Activated CD4-positive, alpha-beta T cell treated with anti-CD3 and anti-CD28 coated beads, Interleukin-10, Interleukin-2, amounts not matched to agents 100 ng/mL and 50 ng/mL, durations not matched to agents 16 hours and 8 hours (primary cell): ENCODE measurements at regions not wholly inside any gene's neighbourhood (a gene's known extent, or its start where the extent isn't known, plus 50 kb on each side); places are given as distances from the start of the nearest gene placed in this dataset.
A peak's percentile ranks its signal among the peaks of the same experiment; 100 is the strongest.
"Not testable (repeated sequence)": the region's sequence is repeated elsewhere in the genome, so short reads cannot be mapped to it uniquely, and the experiment has no call there.

ENCODE experiments used
- DNase-seq: peaks from one replicate; pipeline ENCODE4 v3.0.0-alpha.2; 2020

DNA sequence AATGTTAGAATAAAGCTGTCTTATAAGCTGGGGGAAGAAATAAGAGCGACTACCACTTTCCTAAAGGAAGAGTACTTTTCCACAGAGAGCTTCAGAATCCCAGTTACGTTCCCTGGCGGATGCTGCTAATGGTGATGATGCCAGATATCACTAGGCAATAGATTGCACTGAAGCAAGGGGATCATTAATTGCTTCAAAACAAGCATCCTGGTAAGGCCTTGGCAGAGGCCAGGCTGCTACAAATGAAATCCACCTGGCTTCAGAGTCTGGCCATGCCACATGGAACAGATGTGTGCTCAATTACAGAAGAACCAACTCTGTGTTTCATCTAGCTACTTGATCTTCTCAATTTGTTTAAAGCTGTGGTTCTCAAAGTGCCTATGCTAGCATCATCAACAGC lies 129.2 kb upstream of the IL12A start:
- DNase-seq: no peak

DNA sequence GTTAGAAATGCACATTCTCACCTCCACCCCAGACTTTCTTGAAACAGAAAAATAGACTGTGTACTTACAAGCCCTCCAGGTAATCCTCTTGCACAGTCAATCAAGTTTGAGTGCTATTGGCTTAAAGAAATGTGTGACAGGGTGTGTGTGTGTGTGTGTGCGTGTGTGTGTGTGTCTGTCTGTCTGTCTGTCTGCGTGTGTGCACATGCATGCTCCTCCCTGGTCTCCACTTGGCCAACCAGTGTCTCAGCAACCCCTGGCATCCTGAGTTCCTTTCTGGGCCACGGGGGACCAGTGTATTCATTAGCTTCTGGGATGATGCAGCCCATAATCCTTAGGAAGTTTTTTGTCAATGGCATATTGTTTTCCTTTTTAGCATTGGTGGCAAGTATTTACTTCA lies 128.8 kb upstream of the IL12A start:
- no peak for DNase-seq

DNA sequence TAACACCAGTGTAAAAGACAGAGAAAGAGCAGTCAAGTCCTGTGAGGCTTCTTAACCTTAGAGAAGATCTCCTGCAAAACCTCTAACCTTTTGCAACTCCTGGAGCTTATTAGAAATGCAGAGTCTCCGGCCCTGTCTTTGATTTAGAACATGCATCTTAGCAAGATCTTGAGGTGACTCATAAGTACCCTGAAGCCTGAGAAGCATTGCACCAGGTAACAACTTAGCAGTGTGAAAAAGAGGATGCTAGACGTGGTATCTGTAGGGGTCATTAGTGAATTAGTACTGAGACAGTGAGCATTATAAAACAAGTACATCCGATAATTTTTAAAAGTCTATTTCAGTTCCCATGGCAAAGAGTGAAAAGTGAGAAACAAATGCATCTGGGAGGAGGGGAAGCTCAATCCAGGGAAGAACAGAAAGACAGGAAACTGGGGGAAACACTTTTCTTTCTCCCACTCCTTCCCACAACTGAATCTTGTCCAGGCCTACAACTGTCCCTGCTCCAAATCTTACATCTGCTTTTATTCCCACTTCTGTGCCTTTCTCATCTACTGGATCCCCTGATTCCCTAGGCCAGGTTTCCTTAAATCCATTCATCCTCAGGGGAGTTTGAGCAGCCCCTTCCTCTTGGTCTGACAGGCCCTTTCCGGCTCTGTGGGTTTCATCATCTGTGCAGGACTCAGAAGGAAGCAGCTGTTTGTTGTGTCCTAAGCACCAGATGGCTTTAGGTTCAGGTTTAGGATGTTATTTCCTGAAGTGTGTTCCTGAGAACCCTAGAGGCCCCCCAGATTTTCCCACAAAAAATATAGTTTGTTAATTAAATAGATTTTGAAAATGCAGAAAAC lies 128.1 kb upstream of the IL12A start:
- DNase-seq: peak; percentile 4

DNA sequence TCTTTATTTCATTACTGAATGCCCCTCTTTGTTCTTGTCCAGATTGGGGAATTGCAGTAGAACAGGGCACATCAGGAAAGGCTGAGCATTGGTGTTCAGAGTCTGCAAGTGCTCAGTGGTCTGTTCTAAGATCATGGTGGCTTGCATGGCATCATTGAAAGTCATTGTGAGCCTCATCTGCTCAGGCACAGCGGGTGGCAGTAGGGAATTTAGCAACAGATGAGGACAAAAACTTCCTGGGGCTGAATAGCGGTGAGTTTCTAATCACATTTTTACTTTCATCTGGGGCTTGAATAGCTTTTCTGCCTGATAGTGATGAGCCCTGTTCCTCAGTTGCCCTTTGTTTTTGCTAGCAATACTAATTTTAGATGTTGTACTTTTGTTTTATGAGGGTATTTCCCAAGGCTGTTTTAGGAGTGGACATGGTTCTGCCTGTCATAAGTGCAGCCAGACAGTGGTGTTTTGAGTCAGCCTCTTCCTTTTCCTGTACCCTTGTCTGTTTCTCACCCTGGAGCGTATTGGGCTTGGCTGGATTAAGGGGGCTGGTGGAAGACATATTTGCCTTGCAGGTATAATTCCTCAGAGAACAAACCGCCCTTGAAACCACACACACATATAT lies 127.2 kb upstream of the IL12A start:
- peak; percentile 28 for DNase-seq

DNA sequence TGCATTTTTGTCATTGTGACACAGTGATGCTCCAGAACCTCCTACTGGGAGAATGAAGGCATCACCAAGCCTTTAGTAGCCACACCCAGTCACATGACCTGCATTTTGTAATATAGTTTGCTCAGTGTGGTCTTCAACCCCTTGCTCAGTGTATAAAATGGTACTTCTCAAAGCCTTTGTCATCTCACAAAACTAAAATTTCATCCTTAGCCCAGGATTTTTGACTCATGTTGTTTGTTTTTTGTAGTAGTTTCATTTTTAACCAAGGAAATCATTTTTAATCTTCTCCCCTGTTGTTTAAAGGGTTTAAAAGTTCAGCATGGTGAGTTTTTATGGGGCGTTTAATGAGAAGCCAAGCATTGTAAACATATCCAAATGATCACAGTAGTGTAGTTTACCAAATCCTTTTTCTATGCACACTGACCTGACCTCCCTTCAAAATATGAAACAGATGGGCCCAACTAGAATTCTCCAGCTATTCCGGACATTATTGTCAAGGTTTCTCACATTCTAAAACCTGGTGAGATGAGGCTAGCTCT lies 123.5 kb upstream of the IL12A start:
- DNase-seq: no peak

DNA sequence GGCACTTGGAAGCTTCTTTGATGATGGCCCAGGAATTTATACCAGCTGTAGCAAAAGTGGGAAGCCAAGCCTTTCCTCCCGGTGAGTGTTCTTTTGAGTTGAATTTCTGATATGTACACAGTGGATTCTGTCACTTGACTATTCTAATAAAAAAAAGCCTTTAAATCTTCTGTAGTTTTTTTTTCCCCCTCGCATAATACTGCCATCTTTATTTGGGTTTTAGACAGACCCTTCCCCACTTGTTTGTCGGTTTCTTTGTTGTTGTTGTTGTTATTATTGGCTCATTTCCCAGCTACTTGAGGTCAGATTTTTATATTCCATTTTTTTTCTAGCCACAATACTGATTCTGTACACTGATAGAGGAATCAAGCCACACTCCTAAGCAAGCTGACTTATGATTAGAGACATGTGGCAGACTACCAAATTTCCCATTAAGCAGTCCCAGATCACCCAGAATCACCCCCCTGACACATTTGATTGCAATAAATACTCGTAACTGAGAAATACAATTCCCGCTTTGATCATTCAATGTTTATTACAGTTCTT lies 122.4 kb upstream of the IL12A start:
- DNase-seq: no peak

DNA sequence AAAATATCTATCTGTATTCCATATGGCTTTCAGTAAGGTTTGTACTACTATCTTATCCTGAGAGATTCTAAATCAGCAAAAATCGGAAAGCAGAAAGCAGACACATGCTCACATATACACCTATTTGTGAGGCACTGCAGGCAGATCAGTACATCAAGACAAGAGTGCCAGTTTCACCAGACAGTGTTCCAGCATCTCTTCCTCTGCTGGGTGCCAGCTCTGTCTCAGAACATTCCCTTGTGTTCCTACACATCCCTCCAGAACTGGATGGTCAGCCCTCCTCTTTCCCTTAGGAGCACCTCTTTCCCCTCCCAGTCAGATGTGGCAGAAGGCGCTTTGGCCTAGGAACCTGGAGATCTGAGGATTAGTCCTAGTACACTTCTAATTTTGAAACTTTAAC lies 121.3 kb upstream of the IL12A start:
- no peak for DNase-seq

DNA sequence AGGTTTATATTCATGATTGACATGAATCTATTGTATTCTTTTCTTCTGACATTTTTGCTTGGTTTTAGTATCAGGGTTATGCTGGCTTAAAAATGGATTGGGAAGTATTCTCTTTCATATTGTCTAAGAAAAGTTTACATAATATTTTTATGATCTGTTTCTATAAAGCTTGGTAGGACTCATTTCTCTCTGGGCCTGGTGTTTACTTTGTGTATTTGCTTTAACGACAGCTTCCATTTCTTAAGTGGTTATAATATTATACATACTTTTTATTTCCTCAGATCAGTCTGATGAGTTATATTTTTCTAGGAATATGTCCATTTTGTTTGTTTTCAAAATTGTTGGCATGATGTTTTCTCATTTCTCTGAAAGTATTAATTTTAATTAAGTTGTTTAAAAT lies 117.9 kb upstream of the IL12A start:
- DNase-seq: no peak

DNA sequence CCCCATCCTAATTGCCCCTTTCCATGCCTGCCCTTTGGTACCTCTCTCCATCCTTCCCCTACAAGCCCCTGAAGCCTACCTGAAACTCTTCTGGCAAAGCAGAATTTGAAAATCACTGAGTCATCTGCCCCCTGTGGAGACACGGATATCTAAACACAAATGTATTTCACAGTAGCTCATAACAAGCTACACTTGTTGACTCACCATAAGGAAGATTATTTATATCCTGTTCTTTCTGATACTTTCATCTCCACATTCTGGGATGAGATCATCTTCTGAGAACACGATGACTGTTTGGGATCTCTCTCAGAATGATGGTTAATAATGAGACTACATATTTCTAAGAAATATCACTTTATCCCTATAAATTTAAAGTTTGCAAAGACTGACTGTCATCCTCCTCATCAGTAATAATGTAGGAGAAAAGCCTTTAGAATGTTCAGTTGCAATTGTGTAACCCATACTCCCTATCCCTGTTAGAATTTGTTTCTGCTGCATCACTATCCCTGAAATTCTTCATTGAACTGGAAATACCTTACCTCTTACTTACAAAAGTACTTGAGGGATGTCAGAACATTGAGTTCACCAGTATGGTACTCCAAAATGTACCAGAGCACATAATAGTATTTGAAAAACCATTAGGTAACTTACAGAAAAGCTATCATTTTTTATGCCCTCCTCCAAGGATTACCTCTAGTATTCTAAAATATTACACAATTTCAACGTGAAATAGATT lies 116.1 kb upstream of the IL12A start:
- peak; percentile 23 for DNase-seq

DNA sequence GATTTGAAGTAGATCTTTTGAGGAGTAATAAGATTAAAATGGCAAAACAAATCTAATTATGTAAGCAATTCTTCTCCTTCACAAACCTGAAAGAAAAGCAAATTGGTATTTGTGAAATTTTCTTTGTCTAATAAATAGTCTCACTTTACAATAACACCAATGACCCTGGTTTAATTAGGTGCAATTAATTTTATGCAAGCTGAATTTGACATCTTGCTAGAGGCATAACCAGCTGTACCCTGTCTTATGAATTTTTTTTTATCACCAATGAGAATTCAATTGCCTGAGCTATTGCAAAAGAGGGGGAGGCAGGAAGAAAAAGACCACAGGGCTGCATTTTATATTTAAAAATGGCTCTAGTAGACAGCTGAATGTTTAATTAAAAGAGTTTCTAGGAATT lies 113.5 kb upstream of the IL12A start:
- DNase-seq: no peak

DNA sequence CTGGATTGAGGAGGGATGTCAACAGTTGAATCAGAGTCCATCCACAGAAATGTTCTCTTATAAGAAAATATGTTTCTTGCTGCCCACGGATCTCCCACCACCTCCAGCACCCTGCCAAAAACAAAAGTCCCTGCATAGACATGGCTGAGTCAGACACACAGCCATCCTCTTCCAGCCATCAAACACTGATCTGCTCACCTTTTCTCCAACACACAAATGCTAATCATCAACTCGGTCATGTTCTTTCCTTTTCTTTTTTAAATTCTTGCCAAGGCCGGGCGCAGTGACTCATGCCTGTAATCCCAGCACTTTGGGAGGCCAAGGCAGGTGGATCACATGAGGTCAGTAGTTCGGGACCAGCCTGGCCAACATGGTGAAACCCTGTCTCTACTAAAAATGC lies 110.7 kb upstream of the IL12A start:
- no peak for DNase-seq

DNA sequence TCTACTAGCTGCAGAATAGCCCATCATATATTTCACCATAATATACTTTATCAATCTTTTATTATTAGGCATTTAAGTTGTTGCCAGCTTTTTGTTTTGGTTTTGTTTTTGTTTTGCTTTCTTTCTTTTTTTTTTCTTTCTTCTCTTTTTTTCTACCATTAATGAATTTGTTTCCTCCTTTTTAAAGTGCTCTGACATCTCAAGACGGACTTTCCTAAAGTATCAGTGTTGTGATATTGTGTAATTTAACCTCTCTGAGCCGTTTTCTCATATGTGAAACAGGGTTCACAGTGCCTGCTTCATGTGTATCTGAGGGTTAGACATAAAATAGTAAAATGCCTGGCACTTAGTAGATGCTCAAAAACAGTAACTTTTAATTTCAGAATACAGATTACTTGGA lies 109.5 kb upstream of the IL12A start:
- no peak for DNase-seq

DNA sequence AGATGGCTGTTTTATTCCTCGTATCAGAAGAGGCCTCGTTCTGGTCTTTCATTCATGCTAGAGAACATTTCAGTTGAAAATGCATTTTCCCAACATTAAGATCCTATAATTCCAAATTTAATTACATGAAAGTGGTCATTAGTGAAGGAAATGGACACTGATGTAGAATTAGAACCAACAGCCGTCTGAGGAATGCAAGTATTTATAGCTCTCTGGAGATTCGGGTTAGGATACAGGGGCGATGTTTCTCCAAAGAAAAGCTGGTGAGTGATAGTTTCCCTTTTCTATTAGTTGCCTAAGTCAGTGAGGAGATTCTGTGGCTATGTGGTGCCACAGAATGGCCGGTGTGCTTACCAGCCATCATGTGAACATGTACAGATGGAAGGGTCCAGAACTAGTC lies 109.0 kb upstream of the IL12A start:
- no peak for DNase-seq

DNA sequence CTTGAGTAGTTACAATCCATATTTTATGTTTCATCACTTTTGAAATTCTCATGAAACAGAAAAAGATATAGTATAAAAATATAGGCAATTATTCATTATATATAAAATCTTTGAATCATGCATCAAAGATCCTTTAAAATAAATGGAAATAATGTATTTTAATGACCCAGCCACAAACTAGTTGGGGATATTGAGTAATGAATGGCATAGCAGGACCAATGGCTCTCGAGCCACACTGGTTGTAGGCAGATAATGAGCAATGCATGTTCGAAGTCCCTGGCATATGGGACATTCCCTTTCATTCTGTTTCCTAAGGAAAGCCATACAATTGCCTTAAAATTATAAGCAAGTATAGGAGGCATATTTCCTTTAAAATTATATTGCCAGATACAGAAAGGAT lies 107.4 kb upstream of the IL12A start:
- DNase-seq: no peak

DNA sequence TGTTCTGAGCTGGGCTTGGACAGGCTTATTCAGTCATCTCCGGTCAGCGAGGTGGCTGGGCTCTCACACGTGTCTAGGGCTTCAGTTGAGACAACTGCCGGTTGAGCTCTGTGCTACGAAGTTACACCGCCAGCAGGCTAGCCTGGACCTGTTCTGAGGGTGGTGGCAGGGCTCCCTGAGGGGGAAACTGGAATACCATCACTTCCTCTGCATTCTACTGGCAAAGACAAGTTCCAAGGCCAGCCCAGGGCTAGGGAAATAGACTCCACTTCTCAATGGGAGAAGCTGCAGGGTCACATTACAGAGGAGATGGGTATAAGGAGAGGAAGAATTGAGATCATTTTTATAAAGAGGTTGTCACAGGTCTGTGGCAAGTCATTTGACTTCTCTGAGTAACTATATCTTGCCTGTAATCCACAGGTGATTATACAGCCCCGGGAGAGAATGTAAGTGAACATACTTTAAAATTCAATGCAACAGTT lies 106.8 kb upstream of the IL12A start:
- no peak for DNase-seq

DNA sequence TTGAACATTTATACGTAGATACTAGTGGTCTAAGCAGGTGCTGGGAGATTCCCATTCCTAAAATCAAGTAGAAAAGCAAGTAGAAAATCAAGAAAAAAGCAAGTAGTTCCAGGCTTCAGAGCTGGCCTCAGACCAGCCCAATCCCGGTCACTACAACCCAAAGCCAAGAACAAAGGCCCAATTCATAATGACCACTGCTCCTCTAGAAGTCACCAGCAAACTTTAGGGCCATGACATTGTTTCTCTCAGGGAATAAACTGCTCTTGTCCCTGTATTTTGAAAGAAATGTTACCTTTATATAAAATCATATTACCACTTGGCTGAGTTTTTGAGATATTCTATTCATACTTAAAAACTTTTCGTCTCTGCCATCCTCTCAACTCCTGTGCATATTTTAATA lies 106.3 kb upstream of the IL12A start:
- DNase-seq: no peak

DNA sequence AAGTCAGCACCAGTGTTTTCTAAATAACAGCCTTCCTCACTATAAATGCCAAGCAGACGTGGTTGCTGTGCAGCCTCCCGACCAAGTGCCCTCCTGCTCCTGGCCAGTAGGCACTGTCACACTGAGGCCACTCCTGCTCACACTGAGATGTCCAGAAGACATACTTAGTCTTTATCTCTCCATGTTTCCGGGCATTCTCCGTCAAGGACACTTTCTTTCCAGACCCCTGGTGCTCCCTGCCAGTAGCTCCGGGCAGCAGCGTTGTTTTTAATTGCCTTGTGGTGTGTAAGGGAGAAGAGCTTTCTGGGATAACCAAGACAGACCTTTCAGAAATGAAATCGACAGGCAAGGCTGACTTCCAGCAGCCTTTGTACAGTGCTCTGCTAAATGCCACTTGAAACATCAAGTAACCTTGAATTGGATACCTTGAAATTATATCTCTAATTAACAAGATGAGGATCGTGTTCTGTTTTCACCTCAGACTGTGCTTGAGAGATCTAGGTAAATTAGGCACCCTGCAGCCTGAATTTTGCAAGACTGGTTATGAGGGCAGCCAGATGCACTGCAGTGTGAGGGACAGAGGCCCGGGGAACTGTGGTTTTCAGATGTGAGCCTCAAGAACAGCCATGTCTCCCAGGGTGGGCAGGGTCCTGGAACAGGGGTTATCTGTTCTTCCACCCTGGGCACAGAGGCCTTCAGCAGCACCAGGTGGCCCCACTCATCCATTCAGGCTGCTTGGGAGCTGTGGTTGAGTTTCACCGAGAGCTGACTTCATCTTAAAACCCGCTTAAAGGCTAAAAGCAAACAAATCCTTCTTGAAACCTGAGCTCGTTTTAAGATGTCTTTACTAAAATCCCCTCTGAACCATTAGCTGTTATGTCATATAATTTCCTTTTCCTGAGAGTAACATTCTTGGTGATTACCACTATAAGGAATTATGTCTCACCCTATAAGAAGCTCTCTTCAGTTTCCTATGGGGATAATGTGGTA lies 105.5 kb upstream of the IL12A start:
- no peak for DNase-seq

DNA sequence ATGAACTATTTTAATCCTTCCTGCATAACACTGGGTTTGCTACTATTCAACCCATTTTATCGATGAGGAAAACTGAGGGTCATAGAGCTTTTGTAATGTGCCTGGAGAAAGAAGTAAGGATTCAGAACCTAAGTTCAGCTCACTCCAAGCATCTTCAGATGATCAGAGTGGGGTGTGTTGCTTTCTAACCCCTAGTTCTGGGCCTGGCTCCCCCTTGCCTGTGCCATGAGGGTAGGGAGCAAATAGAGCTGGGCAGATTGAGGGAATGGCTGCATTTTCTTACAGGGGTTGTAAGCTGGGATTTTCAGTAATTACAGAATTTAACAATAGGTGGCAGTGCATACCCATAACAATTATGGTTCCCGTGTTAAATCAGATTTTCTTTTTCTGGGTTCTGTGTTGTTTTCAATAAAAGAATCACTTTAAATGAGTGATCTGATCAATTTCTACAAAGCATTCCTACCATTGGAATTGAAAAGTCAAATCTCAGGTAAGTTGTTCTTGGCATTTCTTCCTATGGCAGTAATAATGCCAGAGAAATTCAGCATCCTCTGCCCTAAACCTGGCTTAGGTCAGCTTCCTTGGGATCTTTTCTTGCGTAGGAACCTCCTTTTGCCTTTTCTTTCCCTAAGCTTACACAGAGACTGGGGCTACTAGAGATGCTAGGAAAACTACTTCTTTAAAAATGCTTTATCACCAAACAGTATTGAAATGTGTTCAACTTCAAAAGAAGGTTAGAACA lies 103.8 kb upstream of the IL12A start:
- DNase-seq: peak; percentile 39

DNA sequence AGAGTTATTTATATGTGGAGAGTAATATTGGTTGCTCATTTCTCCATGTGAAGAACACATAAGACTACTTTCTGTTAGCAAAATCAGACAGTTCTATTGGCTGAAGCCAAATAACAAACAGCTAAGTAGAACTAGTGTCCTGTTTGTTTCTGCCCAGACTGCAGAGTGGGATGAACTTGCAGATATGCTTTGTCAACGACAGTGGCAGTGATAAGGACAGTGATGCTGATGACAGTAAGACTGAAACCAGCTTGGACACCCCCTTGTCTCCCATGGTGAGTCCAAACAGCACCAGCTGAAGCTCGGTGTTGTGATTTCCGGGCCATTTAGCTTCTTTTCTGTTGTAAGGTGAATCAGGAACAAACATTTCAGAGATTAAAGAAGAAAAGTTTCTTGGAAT lies 102.6 kb upstream of the IL12A start:
- no peak for DNase-seq

DNA sequence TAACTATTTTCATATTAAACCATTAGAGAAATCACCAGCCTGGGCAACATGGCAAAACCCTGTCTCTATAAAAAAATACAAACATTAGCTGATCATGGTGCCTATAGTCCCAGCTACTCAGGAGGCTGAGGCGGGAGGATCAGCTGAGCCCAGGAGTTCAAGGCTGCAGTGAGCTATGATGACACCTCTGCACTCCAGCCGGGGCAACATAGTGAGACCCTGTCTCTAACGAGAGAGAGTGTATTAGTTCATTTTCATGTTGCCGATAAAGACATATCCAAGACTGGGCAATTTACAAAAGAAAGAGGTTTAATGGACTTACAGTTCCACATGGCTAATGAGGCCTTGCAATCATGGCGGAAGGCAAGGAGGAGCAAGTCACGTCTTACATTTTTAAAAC lies 102.1 kb upstream of the IL12A start:
- not testable (repeated sequence) for DNase-seq

DNA sequence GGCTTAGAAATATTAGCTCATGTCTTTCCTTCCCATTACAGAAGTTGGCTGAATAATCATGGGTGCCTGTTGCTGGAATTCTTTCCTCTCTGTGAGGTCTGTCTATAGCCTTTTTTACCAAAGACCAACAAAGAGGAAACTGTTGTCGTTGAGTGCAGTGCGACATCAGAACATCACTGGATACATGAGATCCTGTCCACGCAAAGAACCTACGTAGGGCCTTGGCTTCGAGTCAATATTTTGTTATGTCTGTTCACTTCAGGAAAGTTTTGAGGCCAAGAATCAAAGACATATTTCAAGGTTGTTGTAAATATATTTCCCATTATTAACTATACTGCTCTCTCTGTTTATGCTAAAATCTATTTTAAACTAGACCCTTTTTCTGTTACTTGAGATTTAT lies 101.5 kb upstream of the IL12A start:
- no peak for DNase-seq
